AG04449 (cell line): ENCODE measurements at regions not wholly inside any gene's neighbourhood (a gene's known extent, or its start where the extent isn't known, plus 50 kb on each side); places are given as distances from the start of the nearest gene placed in this dataset.

ENCODE experiments used
- CTCF ChIA-PET: fragments of 350-600 bp; formaldehyde crosslinking; extraction: SDS; loops from one replicate; lab custom pipeline; 2021; ENCODE audit warnings: antibody characterized with exemption; lab: Yijun Ruan, JAX
- POLR2A ChIA-PET: fragments of 400-600, 350-600 bp; formaldehyde crosslinking; extraction: SDS; loops from one replicate; lab custom pipeline; 2020; ENCODE audit warnings: antibody characterized with exemption, inconsistent platforms; lab: Yijun Ruan, JAX
- DNase-seq: peaks from one replicate; pipeline ENCODE4 v3.0.0-alpha.2; 2010; ENCODE audit warnings: low read depth, low spot score
- H3K4me3 ChIP-seq: 2 replicates; pipeline ENCODE4 v1.5.1; 2011; ENCODE audit warnings: low read depth, mild to moderate bottlenecking, control low read depth, low read length
- CTCF ChIP-seq: IDR thresholded peaks from one replicate; pipeline ENCODE4 v1.5.1; 2011; ENCODE audit warnings: mild to moderate bottlenecking, moderate library complexity, low read length, control low read depth, inconsistent platforms; ENCODE audit not compliant: insufficient read depth; ENCODE audit errors: missing control alignments

- no peak for TF ChIP-seq CTCF
- H3K4me3 ChIP-seq: no peak overlapping the region
- ChIA-PET POLR2A (no interaction called here), CTCF (interaction anchor here (1.3 kb wide), 1 partner anchor 8 kb away, joined by 3 read pairs; no protein-coding TSS in a partner anchor)
- no peak for DNase-seq
Observed at GRCh38 chr15:70383856-70384255, 286.1 kb upstream of the TLE3 start.

DNA sequence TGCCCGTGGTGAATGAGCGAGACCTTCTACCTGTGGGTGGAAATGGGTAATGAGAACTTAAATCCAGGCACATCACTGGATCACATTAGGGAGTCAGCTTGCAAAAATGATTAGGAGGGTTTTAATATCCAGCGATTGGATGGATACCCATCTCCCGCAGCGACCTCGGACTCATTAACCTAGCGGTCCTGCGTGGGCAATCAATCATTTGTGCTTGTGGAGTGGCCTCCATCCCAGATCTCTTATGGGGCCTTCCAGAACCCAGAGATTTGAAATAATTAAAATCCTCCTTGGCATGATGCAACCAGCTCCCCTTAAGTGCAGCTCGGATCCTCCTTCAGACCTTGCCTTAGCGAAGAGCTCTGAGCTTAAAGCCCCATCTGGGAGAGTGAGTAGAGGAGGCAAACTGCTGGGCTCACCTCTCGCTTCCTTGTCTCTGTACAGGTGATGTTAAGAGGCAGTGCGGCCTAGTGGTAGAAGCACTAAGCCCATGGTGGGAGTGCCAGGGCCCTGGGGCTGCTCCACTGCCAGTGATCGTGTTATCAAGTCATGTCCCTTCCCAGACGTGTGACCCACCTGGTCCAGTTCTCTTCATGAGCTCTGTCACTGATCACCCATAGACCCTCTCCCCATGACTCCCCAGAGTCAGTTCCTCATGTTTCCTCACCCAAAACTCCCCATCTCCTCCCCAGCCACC lies 285.2 kb upstream of the TLE3 start:
- no peak for TF ChIP-seq CTCF
- ChIA-PET POLR2A (no interaction called here), CTCF (interaction anchor here (1.0 to 1.3 kb wide), 2 partner anchors 7 to 105 kb away, joined by 3 read pairs; no protein-coding TSS in a partner anchor)
- DNase-seq: no peak
- no peak overlapping the region for H3K4me3 ChIP-seq

DNA sequence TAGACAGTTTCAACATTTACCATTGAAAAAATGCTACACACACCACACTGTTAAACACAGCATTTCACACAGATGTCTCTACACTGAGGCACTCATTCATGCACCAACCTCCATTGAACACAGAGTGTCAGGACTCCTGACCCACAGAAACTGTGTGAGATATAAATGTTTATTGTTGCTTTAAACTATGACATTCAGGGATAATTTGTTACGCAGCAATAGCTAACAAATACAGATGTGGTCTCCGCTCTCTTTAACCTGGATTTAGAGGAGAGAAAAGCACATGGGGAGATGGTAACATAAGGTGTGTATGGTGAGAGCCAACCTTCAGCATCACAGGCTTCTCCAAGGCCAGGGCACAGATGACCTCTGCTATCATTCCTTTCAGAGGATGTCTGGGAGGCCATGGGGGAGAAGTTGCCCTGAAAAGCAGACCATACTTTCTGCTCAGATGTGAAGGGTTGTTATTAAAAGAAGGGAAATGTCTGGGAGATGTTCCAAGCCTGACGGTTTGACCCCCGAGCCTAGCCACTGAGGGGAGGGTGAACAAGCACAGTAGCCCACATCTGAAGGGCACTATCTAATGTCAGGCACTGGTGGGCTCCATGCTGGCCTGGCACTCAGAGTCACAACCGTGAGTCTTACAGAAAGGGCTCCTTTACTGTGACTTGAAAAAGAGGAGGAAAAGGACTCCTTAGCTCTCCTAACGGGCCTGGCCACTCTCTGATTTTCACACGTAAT lies 284.5 kb upstream of the TLE3 start:
- POLR2A ChIA-PET: no interaction called here
- TF ChIP-seq CTCF: no peak
- no peak overlapping the region for H3K4me3 ChIP-seq
- no peak for DNase-seq
- CTCF ChIA-PET: interaction anchor here (1.0 kb wide), 1 partner anchor 106 kb away, joined by 3 read pairs; no protein-coding TSS in a partner anchor

DNA sequence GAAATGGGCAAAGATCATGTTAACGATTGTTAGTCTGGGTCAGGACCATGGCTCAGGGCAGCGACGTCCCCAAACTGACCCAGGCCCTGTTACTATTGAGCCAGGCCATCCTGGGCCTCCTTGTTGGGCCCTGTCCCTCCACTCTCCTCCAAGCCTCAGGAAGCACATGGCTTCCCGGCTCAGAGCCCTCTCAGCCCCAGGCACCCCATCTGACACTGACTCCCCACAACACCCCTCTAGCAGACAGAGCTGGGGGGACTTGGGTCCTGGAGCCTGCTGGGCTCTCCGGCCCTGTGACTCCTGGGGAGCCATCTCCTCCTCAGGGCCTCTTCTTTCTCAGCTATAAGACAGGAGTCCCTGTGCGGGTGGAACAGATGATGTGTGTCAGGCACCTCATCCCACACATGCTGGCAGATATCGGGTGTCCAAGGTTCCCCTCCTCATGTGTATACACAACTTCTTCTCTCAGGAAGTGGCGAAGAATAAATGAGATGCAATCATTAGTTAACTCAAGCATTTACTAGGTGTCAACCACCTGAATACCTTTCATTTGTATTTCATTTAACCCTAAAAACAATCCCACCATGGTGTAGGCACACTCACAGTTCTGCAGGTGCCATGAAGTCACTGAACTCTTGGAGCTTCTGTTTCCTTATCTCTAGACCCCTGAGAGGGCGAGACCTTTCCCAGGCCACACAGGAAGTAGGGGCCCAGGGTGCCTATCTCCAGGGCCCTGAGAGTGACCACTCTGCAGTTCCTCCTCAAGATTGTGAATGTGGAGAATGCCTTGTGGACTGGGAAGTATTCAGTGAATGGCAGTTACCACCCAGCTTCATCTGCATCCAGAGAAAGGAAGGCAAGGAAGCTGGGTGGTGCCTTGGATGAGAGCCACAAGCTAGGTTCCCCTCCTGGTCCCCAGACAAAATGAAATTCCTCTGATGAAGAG lies 282.5 kb upstream of the TLE3 start:
- TF ChIP-seq CTCF: no peak
- ChIA-PET CTCF (no interaction called here), POLR2A (no interaction called here)
- no peak for DNase-seq
- no peak overlapping the region for H3K4me3 ChIP-seq

DNA sequence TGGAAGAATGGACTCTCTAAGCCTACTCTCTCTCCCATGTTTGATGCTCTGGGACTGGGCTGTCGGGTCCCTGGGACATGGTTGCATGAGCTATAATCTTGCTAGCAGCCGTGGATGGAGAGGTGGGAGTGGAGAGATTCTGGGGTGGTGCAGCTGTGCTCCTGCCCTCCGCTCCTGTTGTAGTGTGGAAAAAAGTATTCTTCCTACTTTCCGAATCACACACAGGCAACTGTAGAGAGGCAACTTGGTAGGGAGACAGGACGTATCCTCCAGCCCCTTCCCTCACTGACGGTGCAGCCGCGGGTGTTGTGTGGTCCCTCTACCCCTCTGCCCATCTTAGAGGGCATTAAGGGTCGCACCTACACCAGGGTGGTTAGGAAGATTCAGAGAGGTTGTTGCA lies 281.4 kb upstream of the TLE3 start:
- POLR2A ChIA-PET: no interaction called here
- DNase-seq: no peak
- H3K4me3 ChIP-seq: no peak overlapping the region
- CTCF ChIA-PET: no interaction called here
- no peak for TF ChIP-seq CTCF
